NCI-H128 (cell line): ENCODE measurements at regions not wholly inside any gene's neighbourhood (a gene's known extent, or its start where the extent isn't known, plus 50 kb on each side); places are given as distances from the start of the nearest gene placed in this dataset.
"Not testable (repeated sequence)": the region's sequence is repeated elsewhere in the genome, so short reads cannot be mapped to it uniquely, and the experiment has no call there.

Source experiments
- DNase-seq: peaks from one replicate; lab custom pipeline; 2025; ENCODE audit not compliant: unreplicated experiment; lab: John Stamatoyannopoulos, UW

DNA sequence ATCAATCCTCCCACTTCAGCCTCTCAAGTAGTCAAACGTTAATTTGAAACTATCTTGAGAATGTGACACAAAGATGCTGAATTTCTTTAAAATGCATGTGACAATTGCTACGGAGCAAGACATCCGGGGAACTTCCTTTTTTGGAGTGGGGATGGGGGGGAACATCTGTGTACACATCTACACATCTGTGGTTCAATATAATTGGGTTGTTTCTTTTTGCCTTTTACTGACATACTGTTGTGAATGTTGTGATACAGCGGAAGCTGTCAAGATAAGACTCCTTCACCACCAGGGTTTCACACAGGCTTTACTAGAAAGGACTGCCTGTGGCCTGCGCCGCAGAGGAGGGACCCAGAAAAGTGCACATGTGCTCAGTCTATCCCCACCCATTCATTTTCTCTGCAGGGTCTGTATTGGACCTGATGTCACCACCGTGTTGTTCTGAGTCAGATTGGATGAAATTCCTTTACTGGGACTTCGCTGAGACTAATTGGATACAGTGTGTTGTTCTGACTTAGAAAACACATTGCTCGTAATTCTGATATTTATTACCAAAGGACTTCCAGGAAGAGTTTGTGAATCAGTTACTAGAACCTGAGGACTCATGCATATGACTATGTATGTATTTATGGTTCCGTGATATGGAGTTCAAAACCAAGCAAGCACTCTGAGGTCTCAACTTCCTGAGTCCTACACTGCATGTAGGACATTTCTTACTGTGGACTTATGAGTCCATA, 98.7 kb upstream of the SGK1 start:
- no peak for DNase-seq

DNA sequence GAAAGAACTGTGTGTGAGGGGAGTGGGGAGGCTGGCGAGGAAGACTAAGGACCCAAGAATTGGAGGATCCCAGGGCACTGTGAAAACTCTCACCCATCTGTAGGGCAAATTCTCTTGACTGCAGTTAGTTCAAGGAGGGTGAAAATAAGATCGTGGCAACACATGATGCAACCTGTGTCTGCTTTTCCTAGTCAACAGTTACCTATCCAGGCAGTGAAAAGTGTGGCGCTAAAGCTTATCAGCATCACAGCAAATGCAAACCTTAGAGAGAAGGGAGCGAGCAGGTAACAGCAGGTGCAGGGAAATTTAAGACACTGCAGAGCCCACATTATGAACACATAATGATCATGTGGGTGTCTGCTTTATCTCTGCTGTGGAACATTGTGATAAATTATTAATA, 97.7 kb upstream of the SGK1 start:
- DNase-seq, result no peak

DNA sequence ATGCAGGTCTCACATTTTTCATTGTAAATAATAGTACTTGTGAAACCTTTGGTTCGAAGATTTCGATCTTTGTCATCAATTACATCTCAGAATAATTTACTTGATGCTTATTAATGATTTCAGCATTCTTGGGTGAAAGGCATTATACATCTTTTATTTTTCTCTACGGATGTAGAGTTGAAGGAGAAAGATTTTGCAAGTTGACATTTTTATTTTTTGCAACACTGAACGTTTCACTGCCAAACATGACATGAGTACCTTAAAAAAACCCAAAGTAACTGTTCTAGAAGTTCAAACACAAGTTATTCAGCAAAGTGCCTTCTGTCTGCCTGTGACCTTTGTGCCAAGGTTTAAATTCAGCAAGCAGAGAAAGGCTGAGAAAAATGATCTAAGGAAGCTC, 97.3 kb upstream of the SGK1 start:
- no peak for DNase-seq

DNA sequence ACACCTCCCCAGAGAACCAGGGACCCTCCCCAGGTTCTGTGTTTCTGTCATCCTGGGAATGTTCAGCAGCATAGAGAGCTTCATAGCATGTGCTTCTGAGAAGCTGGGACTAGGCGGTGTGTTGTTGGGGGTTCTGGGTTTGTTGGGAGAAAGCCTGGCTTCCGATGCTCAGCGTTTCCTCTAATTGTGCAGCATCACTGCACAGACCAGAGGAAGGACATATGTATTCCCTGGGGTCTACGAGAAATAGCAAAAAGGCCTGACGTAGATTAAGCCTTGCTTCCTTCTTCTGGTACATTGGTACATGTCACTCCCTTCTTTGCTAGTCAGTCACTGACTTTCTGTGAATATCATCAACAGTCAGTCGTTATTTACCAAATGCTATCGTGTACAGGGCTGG, 96.9 kb upstream of the SGK1 start:
- DNase-seq, result no peak

DNA sequence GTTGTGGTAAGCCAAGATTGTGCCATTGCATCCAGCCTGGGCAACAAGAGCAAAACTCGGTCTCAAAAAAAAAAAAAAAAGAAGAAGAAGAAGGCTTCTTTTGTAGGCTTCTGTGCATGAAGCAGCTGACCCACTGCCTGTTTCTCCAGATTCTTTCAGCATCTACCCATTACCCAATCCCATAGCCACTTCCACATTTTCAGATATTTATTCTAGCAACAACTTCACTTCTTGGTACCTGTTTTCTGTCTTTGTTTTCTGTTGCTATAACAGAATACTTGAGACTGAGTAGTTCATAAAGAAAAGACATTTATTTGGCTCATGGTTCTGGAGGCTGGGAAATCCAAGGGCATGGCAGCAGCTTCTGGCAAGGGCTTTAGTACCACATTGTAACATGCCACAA, 95.3 kb upstream of the SGK1 start:
- no peak for DNase-seq

DNA sequence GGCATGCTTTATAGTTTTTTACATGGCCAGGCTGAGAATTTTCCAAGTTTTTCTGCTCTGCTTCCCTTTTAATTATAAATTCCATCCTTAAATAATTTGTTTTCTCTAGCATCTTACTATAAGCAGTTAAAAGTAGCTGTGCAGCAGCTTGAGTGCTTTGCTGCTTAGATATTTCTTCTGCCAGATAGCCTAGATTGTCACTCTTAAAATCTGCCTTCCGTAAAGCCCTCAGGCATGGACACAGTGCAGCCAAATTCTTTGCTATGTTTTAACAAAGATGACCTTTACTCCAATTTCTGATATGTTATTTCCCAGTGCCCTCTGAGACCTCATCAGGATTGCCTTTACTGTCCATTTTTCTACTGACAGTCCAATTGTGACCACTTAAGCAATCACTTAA, 92.6 kb upstream of the SGK1 start:
- no peak for DNase-seq

DNA sequence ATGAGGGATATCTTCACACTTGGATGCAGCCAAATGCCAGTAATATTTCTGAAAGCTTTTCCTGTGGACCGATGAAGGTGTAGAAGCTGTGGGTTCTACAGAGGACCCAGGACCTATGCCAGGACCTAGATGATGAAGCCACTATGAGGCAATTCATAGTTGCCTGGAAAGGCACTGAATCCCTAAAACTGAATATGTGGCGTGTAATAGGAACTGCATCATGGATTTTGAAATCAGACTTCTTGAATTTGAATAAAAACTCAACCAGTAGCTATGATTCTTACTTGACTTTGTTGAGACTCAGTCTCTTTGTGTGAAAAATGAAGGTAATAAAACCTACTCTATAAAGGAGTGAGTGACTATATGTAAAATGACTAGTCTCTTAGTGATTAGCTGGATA, 89.9 kb upstream of the SGK1 start:
- no peak for DNase-seq

DNA sequence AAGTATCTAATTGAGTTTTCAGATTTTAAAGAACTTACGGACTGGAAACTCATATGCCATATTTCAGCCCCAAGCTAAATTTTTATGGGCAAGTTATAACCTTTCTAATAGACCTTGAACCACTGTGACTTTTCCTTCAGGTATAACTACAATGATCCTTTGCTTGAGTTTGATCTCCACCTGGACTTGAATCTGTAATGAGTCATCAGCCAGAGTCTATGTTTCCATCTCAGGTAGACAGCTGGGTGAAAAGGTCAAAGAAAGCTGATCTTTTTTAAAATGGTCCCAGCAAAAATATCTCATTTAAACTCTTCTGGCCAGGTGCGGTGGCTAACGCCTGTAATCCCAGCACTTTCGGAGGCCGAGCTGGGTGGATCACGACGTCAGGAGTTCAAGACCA, 88.4 kb upstream of the SGK1 start:
- DNase-seq, result no peak

DNA sequence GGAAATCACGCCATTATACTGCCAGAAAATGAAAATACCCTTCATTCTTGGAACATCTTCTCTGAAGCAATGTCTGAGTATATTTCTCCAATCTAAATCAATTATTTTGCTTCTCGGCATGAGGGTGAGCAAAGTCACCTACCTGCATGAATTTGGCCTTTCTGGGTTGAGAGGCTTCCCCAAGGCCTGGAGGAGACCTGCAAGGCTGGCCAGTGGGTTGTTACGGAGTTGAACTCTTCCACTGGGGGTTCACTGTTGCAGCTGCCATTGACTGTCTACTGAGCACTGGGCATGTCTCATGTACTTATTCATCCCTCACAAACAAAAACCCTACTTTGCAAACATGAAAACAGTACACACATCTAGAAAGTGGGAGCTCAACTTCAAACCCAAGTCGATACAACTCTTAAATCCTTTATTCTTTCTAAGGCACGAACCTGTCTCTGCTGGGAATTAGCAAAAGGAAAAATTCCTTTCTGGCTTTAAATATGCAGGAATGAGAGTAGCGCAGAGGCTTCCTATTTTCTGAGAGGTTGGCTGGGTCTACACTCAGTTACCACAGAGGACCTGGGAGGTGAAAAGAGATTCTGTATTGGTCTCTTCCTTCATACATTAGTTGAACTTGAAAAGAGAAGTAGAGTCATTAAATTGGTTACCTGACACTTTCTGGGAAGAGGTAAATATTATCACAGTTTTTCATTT, 87.6 kb upstream of the SGK1 start:
- DNase-seq, result no peak

DNA sequence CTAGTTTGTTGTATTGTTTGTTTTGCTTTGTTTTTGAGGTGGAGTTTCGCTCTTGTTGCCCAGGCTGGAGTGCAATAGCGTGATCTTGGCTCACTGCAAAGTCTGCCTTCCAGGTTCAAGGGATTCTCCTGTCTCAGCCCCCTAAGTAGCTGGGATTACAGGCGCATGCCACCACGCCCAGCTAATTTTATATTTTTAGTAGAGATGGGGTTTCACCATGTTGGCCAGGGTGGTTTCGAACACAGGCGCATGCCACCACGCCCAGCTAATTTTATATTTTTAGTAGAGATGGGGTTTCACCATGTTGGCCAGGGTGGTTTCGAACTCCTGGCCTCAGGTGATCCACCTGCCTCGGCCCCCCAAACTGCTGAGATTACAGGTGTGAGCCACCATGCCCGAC, 85.4 kb upstream of the SGK1 start:
- DNase-seq, result not testable (repeated sequence)

DNA sequence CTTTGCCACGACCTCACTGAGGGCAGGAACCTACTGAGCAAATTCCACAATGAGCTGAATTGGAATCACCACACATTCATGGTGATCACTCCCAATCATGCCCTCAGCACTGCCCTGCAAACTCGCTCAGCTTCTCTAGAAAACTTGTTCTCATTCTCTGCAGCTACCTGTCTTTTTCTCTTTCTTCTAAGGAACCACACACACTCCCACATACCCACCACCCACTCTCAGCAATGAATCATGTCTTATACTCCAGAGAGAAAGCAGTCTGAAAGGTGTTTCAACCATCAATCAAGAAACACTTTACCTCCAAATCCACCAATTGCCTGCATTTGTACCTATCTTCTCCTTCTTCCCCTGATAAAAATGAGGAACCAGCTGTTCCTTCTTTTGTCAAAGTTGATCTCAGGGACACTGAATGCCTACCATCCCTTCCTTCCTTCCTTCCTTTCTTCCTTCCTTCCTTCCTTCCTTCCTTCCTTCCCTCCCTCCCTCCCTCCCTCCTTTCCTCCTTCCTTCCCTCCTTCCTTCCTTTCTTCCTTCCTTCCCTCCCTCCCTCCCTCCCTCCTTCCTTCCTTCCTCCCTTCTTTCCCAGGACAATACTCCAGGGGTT, 84.6 kb upstream of the SGK1 start:
- no peak for DNase-seq

DNA sequence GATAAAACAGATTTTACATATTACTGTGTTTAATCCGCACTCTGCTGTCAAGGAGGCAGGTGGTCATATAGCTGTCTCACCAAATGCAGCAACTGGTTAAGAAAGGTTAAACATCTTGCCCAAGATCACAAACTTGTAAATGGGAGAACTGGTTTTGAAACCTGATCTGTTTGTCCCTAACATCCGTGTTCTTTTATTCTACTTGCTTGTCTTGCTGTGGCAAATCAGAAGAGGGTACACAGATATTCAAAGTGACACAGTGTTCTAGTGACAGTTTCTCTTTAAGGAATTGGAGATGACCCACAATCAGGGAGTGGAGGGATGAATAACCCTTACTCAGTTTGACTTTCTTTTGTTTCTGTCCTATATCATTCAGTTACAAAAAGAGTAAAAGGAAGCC, 83.0 kb upstream of the SGK1 start:
- no peak for DNase-seq

DNA sequence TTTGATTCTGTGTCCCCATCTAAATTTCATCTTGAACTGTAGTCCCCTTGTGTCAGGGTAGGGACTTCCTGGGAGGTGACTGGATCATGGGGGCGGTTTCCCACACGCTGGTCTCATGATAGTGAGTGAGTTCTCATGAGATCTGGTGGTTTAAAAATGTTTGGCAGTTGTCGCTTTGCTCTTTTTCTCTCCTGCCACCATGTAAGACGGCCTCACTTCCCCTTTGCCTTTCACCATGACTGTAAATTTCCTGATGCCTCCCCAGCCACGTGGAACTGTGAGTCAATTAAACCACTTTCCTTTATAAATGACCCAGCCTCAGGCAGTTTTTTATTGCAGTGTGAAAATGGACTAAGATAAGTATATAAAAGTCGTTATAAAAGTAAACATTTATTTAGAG, 80.5 kb upstream of the SGK1 start:
- DNase-seq, result no peak

DNA sequence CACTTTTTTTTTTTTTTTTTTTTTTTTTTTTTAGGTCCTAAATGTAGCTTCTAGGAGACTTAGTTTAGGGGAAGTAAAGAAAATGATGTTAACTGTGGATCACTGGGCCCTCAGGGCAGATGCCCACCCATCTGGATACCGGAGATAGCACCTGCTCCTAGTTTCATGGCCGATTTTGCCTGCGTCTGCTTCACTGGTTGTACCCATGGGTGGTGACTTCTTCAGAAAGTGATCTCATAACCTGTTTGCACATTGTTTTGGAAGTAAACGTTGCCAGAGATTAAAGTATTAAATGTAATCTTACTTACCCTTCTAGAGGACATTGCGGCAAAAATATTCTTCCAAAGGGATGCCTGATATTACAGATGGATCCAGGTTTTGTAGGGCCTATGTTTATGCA, 79.8 kb upstream of the SGK1 start:
- no peak for DNase-seq

DNA sequence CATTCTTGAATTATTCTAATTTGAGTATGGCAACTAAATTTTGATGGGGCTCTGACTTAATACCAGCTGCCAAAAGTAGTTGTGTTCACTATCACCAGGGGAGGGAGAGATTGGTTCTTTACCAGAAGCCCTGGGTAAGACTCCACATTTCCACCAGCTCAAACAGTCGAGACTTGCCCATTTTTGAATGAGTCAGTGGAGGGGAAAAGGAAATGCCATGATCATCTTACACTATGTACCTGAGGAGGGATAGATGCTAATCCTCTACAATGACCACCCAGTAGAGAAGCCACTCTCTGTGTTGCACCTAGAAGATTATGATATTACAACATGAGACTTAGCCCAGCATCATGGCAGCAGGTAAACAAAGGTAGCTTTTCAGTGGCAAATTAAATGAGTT, 77.0 kb upstream of the SGK1 start:
- DNase-seq, result no peak

DNA sequence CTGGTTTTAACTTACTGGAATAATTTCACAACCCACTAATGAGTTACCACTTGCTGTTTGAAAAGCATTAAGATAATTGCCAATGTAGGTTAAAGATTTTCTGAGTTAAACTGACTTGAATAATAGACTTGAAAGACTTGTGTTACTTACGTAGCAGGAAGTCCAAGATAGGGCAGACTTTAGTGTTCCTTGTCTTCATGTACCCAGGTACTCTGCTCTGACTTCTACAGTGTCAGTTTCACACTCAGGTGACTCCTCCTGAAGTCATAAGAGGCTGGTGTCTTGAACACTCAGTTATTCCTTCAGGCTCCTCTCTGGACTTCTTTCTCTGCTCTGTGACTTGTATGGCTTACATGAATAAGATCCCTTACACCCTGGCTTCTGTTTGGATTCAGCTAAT, 76.3 kb upstream of the SGK1 start:
- no peak for DNase-seq

DNA sequence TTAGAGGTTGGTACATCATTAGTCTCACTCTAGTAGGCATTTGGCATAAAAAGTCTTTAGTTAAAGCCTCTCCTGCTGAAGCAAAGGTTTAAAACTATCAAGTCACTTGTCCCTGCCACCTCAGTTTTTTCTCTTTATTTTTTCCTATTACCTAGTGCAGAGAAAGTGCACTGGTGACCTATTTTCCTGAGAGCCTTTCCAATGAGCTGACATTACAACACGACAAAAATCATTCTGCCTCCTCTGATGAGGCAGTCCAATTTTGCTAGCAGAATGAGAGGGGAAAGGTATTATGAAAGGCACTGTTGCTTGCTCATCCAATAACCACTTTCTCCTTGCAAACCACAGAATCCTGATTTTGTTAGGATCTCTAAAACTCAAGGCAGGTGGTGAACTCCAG, 73.3 kb upstream of the SGK1 start:
- no peak for DNase-seq

DNA sequence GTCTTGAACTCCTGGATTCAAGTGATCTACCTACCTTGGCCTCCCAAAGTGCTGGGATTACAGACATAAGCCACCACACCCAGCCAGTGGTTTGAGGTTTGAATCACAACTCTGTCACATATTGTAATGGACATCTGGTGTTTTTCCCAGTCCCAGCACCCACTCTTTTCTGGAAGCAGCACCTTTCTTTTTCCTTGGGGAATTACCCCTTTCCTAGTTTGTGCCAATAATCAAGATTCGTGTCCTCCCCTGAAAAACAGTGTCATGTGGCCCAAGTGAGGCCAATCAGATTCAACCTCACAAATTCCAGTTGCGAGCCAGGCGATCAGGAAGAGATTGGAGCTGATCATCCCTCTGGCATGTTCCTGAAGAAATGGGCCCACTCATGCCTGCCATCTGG, 71.7 kb upstream of the SGK1 start:
- DNase-seq, result no peak

DNA sequence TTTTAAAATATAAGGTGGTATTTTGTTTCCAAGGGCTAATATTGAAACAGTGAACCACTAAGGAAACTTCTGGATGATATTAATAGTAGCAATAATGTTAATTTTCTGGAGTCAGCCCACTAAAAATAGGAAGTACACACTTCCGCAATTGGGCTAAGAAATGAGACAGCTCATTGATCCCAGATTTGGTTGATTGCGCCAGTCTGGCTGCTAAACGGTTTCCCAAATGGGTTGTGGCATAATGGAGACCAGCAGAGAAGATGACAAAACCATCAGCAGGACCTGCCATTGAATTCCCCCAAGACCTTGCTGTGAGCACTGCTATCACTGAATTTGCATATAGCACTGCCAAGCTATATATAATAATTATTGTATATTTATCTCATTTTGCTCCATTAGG, 71.2 kb upstream of the SGK1 start:
- DNase-seq, result no peak

DNA sequence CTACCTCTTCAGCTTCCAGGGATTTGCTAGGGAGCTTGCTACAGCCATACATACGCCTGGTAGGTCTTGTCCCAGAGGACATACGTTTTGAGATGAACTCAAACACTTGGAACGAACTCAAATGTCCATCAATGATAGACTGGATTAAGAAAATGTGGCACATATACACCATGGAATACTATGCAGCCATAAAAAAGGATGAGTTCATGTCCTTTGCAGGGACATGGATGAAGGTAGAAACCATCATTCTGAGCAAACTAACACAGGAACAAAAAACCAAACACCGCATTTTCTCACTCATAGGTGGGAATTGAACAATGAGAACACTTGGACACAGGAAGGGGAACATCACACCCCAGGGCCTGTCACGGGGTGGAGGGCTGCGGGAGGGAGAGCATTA, 68.6 kb upstream of the SGK1 start:
- DNase-seq, result not testable (repeated sequence)

DNA sequence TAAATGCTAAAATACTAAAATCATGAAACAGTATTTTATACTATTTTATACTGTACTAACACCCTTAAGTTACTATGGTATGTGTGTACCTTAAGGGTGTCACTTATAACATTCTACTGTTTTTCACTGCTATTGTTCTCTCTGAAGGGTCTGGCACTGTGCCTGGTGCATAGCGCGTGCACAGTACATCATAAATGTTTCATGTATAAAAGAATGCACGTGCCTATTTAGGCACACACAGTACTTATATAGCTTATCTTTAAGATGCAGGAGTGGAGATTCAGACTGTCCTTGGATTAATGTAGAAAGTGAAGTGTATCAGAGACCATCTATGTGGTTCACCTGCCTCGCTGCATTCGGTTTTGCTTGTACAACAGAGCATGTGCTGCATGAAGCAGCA, 64.0 kb upstream of the SGK1 start:
- no peak for DNase-seq

DNA sequence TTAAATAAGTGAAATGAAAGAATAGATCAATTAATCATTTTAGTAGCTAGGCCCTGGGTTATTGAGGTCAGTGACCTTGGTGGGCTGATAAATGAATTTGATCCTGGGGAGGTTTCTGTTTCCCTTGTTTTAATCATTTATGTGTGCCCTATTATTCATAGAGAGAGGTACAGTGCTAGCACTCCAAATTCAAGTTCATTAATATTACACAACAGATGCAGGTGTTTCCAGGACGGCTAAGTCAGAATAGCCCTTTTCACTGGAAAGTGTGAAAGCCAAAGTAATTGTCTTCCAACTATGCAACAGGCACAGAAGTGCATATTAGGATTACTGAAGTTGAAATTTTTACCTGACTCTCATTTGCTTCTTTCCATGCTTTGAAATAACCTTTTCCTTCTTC, 61.7 kb upstream of the SGK1 start:
- no peak for DNase-seq

DNA sequence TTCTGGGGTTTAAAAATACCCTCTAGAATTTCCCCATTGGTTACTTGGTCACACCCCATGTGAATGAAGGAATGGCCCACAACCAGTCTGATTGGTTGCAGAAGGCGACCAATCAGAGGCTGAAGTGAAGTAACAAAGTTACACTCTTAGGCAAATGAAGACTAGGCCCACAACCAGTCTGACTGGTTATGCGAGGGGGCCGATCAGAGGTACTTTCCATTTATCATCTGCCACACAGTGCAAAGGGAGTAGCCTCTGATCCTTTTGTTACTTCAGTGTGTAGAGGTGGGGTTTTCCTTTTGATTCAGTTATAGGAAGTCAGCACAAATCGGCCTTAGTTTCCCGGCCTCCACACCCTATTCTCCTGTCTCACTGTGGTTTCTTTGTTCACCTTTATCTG, 61.2 kb upstream of the SGK1 start:
- DNase-seq, result no peak
